HG02678 (cell line): ENCODE measurements at regions not wholly inside any gene's neighbourhood (a gene's known extent, or its start where the extent isn't known, plus 50 kb on each side); places are given as distances from the start of the nearest gene placed in this dataset.
A peak's percentile ranks its signal among the peaks of the same experiment; 100 is the strongest.

Experiments used
- ATAC-seq: cut with Tn5 transposase; IDR thresholded peaks from one replicate; pipeline ENCODE4 v1.9.1; 2021; ENCODE audit warnings: mild to moderate bottlenecking, moderate library complexity; ENCODE audit not compliant: unreplicated experiment

DNA sequence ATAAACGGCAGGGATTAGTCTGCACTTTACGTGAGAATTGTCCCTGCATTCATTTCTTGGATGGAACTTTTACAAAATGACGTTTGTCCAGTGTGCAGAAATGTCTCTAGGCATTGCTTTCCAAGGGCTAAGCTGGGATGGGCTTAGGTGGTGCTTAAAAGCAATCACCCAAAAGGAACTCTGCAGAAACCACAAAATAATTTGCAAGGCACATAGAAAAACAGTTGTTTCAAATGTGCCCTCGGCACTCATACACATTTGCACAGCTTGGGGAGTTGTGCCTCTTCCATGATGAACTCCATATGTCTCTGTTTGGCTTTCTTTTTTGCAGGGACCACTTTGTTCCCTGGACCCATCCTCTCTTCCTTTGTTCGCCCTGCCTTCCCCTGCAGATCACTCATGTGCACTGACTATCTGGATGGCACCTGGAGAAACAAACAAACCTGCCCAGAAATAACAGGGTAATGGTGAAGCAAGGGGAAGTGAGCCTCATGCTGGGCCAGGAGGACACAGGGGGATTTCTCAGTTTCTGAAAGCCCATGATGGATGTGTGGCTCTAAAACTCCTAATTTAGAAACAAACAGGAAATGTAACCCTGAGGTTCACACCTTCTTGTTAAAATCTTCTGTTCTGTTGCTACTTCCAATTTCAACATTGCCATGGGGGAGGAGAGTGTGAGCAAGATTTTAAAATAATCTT is 150.2 kb downstream of the SNX19 start:
- ATAC-seq: peak; percentile 67

DNA sequence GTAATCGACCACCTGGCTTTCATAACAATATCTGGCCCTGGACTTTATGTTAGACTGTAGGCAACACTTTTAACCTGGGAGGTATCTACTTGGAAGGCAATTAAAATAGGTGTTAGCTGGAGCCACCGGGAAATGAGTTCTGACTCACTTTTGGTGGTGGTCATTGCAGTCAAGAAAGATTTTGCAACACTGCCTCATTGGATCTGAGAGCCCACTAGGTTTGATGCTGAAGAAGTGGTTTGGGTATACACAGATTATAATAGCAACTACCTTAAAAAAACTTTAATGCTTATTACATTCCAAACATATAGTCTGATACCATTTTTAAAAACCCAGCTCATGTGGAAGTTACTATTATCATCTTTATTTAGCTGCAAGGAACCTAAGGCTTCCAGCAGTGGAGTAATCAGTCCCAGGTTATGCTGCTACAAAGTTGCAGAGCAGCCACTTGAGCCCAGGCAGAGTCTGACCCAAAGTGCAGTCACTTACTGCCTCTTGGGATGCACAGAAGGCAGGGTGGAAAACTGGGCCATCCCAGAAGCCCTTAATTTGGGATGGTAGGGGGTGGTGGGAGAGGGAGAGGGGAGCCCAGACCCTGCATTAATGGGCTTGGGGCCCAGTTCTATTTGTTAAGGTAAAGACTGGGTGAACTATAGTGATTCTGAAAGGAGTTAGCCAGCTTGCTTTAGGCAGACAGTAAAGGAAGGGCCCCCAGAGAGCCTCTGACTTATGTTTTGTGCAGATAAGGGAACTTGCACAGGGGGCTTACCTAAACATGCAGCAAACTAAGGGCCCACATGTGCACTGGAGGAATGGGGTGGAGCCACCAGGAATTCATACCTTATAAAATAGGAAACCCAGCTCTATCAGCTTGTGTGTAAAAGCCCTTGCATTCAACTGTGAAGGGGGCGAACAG is 149.4 kb downstream of the SNX19 start:
- ATAC-seq: no peak

- ATAC-seq: no peak
Measured at GRCh38 chr11:130769782-130770535, 146.3 kb downstream of the SNX19 start.

DNA sequence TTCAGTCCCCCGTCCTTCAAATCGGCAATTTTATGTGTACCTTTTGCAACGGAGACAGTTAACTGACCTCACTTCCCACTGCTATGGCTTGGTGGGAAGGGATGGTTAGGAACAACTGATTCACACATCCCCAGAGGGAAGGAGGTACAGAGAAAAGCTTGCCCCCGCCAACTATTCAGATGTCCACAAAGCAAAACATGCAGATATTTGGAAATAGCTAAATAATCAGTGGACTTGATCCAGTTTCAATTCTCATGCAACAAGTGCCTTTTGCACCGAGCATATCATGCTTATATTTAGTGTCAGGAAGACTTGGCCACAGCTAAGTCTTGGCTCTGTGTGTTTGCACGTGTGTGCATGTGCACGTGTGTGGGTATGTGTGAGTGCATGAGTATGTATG is 144.6 kb downstream of the SNX19 start:
- no peak for ATAC-seq

- no peak for ATAC-seq
Measured at GRCh38 chr11:130772266-130773227, 143.7 kb downstream of the SNX19 start.

GRCh38 chr11:130773244-130773820 is 142.9 kb downstream of the SNX19 start:
- no peak for ATAC-seq

GRCh38 chr11:130774703-130775102 is 141.6 kb downstream of the SNX19 start:
- no peak for ATAC-seq

DNA sequence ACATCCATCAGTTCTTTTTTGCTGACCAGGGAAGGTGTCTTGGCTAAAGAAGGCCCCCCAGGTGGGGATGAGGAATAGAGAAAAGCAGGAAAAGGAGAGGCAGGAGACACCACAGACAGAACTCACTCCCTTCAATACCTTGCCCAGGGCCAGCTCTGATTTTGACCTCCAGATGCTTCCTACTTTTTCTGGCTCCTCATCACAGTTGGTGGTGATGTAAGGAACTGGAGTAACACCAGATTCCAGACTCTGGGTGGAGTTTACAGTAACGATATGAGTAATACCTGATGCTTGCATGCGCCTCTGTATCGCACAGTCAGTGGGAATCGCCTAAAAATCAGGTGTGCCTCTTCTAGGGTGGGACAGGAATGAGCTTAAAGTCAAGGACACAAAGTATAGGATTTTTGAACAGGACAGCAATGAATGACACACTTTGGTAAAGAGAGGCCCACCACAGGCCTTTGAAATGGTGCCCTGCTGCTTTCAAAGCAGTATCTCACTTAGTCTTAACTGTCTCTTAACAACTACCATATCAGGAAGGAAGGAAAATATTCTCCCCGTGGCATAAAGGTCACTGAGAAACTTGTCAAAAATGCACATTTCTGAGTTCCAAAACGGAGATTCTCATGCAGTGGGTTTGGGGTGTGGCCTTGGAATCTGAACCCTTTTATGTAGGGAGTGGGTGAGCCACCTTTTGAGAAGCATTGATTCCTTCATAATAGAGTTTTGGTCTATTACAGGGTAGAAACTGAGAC is 140.8 kb downstream of the SNX19 start:
- no peak for ATAC-seq

DNA sequence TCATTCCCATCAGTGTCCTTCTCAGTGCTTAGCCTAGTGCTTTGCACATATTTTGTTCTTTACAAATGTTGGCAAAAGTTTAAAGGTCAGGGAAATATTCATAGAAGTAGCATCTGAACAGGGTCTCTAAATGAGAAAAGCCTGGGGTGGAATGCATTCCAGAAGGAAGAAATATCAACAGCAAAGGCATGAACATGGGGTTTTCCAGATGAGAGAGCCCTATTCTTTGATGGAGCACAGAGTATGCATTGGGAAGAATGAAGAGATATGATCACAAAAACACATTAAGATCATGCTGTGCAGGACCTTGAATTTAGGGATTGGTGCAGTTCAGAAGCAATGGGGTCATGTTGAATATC is 140.2 kb downstream of the SNX19 start:
- ATAC-seq: no peak

DNA sequence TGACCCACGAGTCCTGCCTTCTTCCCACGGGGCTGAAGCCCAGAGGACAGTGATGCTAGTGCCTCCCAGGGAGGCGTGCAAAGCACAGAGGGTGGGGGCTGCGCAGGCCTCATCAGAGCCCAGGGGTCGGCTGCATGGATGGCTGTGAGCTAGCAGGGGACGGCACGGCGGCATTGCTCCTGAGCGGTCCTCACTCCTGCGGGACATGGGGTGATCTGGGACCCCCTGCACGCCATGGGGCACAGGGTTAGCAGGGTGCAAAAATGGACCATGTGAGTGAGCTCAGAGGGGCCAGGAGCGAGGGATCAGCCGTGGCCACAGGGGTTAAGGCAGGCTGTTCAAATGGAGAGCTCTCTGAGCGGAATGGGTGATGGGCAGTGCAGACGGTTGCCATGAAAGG is 138.3 kb downstream of the SNX19 start:
- no peak for ATAC-seq

DNA sequence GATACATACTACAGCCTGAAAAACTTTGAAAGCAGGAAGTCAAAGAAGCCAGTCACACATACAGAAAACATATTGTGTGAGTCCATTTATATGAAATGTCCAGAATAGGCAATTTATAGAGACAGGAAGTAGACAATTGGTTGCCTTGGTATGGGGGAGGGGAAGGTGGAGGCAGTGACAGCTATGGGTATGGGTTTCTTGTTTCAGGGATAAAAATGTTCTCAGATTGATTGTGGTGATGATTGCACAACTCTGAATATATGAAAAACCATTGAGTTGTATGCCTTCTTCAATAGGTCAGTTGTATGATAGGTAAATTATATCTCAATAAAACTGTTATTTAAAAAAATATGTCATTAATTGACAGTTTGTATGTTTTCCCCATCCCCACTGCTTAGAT is 137.6 kb downstream of the SNX19 start:
- no peak for ATAC-seq

DNA sequence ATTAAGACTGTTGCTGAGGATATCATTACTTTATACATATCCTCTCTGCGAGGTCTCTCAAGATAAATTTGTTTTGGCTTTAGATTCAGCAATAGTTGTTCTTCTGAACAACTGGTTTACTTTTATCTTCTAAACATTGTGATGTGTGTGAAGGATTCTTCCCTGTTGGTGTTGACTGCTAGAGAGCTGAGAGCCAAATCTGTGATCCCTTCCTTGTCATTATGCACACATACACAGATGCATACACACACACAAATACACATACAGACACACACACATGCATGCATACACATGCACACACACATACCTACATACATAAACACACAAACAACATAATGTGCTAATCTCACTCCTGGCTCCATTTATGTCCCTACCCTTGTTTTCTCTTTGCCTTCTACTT is 137.0 kb downstream of the SNX19 start:
- ATAC-seq: no peak

GRCh38 chr11:130779943-130780342 is 136.3 kb downstream of the SNX19 start:
- ATAC-seq: no peak

DNA sequence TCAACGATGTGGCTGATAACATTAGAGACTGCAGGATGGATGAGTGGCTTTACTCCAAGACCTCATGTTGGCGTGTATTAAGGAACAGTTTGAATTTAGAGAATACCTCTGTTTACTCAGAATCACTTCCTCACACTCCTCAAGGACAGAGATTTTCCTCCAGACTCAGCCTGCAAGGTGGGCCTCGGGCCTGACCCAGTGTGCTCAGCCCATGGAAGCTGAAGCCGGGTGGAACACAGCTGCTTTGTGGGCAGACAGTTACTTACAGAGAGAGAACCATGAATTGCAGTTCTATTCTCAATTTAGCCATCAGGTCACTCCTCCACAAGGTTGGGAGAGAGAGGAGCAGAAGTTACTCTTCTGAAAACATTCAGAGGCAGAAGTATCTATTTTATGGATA is 135.8 kb downstream of the SNX19 start:
- ATAC-seq: no peak

DNA sequence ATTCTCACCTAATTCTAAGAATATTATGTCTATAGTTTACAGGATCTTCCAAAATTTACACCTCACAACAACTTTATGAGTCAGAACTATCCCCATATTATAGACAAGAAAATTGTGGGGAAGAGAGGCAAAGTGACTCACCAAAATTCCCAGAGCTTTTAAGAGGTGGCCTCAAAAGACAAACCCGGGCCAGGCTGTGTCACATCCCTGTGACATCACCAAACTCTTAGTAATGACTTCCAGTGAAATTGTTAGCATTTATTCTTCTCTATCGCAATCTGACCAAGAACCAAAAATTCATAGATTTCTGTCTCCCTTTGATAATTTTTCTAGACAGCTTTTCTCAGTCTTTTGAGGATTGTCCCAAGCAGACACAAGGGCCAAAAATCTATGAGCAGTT is 134.3 kb downstream of the SNX19 start:
- ATAC-seq: no peak

DNA sequence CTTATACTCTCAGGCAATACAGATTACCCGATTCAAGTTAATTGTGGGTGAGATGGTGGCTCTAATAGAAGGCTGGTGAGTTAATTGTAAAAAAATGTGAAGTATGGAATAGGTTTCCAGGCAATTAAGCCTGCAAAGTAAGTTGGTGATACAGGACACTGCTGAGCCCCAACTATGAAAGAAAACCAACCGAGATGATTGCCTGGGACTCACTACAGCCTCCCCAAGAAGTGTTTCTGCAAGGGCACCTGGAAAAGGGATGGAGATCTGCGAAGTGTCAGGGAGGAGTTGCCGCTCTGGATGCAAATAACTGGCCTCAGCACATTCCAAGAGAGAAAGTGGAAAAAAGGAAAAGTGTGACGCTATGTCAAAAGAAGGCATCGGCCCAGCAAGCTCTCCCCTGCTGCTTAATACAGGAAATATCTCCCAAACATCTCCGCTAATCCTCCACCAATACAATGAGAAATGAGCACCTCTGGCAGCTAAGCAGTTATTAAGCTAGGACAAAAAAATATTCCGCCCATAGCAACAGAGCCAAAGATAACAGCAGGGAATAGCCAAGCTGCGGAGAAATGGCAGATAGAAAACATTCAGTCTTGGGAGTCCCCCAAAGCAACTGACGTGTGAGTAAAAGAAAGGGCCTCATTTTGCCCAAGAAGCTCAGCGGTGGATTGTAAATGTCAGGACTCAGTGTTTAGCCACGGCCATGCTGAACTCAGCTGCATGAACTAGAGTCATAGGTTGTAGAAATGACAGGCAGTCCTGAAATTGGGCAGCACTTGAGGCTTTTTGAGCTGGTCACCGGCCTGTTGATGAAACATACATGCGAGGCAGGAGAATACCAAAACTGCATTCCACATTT is 133.7 kb downstream of the SNX19 start:
- no peak for ATAC-seq

- ATAC-seq: no peak
Measured at GRCh38 chr11:130783323-130783722, 133.0 kb downstream of the SNX19 start.

DNA sequence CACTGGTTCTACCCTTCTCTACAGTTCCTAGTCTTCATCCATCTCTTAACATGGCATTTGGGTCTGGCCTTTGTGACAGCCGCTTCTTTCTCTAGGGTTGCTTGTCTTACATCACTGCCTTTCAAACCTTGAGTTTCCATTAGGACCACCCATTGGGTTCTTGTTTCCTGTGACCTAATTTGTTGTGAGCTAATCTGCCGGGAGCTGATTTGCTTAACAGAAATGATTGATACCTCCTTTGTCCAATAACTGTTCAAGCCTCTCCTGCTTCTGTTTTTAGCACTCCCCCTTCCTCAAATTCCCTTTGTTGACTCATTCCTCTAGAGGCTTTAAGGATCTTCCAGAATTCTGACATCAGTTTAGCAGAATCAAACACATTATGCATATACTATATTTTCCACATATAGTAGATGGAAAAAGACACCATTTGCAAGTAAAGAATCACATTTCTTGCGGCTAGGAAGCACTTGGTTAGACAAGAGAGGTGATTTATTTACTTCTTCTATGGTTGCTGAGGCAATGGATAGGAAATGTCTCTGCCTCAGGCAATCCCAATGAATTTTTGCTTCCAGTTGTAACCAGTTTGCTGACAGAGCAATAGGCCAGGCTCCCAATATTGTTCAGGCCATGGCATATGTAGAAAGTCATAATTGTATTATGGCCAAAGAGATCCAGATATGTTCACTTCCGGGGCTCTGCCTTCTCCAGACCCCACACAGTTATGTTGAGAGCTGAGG is 130.7 kb downstream of the SNX19 start:
- no peak for ATAC-seq
